Smooth muscle cell (in vitro differentiated cells): ENCODE measurements at regions not wholly inside any gene's neighbourhood (a gene's known extent, or its start where the extent isn't known, plus 50 kb on each side); places are given as distances from the start of the nearest gene placed in this dataset.

Experiments used
- DNase-seq: peaks from one replicate; lab custom pipeline; 2025; ENCODE audit not compliant: unreplicated experiment; lab: John Stamatoyannopoulos, UW
- H2AFZ ChIP-seq: fragments of 200-600 bp; sonication (generic); 2 replicates; pipeline ENCODE4 v1.6.0; 2016; ENCODE audit warnings: antibody characterized with exemption, low read depth, mild to moderate bottlenecking
- H3F3A ChIP-seq: fragments of 200-600 bp; sonication (generic); 2 replicates; pipeline ENCODE4 v1.6.0; 2017; ENCODE audit warnings: antibody characterized with exemption, low read depth
- H3K27ac ChIP-seq: fragments of 200-600 bp; sonication (generic); 2 replicates; pipeline ENCODE4 v1.5.1; 2016; ENCODE audit warnings: low read depth, mild to moderate bottlenecking
- H3K27me3 ChIP-seq: fragments of 200-600 bp; sonication (generic); 2 replicates; pipeline ENCODE4 v1.6.1; 2016; ENCODE audit warnings: low read depth, mild to moderate bottlenecking
- H3K36me3 ChIP-seq: fragments of 200-600 bp; sonication (generic); 2 replicates; pipeline ENCODE4 v1.5.1; 2016; ENCODE audit warnings: low read depth
- H3K4me1 ChIP-seq: fragments of 200-600 bp; sonication (generic); 2 replicates; pipeline ENCODE4 v1.5.1; 2016; ENCODE audit warnings: low read depth
- H3K4me2 ChIP-seq: fragments of 200-600 bp; sonication (generic); 2 replicates; pipeline ENCODE4 v1.6.0; 2016; ENCODE audit warnings: mild to moderate bottlenecking
- H3K4me3 ChIP-seq: fragments of 200-600 bp; sonication (generic); 2 replicates; pipeline ENCODE4 v1.5.1; 2016; ENCODE audit warnings: mild to moderate bottlenecking
- H3K79me2 ChIP-seq: fragments of 200-600 bp; sonication (generic); 2 replicates; pipeline ENCODE4 v1.6.0; 2016; ENCODE audit warnings: low read depth, mild to moderate bottlenecking
- H3K9ac ChIP-seq: fragments of 200-600 bp; sonication (generic); 2 replicates; pipeline ENCODE4 v1.6.0; 2016; ENCODE audit warnings: low read depth
- H3K9me3 ChIP-seq: fragments of 200-600 bp; sonication (generic); replicated peaks from 2 replicates; pipeline ENCODE4 v1.5.1; 2016; ENCODE audit warnings: low read depth
- H4K20me1 ChIP-seq: fragments of 200-600 bp; sonication (generic); 2 replicates; pipeline ENCODE4 v1.6.0; 2016; ENCODE audit warnings: low read depth
- CTCF ChIP-seq: fragments of 200-600 bp; sonication (generic); IDR thresholded peaks from 2 replicates; pipeline ENCODE4 v1.5.1; 2017; ENCODE audit warnings: borderline replicate concordance, mild to moderate bottlenecking, antibody characterized with exemption; ENCODE audit not compliant: insufficient read depth, poor library complexity, severe bottlenecking
- WGBS: methylation state at CpG from one replicate; pipeline ENCODE4 v1.1.7; 2016; ENCODE audit warnings: low lambda C conversion rate; 5-methylcytosine and 5-hydroxymethylcytosine counted together

- WGBS, result 91% methylated on average over 5 of the region's 5 CpGs
Observed at GRCh38 chr11:131288521-131289091, 81.8 kb upstream of the NTM start.

DNA sequence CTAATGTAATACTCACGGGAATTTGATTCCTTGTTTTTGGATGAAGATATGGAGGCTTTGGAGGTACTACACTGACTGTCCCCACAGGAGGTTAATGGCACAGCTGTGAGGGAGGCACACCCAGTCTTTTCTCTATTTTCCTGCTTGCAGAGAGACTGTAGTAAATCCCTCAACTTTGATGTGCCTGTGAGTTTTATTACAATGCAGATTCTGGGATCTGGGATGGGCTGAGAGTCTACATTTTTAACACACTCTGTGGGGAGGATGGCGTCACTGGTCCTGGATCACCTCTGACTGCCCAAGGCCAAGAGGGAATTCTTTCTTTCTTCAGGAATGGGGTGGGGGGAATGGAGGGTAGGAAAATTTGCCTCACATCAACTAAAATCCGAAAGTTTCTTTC, 80.2 kb upstream of the NTM start:
- H3K27me3 ChIP-seq, result peaks cover 14% of the 10 kb centered on the region
- H3K4me2 ChIP-seq, result no peak overlapping the region
- no peak overlapping the region for H2AFZ ChIP-seq
- no peak overlapping the region for H3K9ac ChIP-seq
- no peak for TF ChIP-seq CTCF
- H4K20me1 ChIP-seq, result no peaks in the 10 kb centered on the region
- H3K9me3 ChIP-seq, result no peaks in the 10 kb centered on the region
- no peaks in the 10 kb centered on the region for H3K79me2 ChIP-seq
- H3F3A ChIP-seq, result no peaks in the 10 kb centered on the region
- no peak overlapping the region for H3K27ac ChIP-seq
- peaks cover 11% of the 10 kb centered on the region for H3K4me1 ChIP-seq
- 71% methylated on average over 3 of the region's 3 CpGs for WGBS
- no peaks in the 10 kb centered on the region for H3K36me3 ChIP-seq
- DNase-seq, result no peak
- H3K4me3 ChIP-seq, result no peak overlapping the region

More at GRCh38 chr11:131288521-131289091, 81.8 kb upstream of the NTM start:
- H3K36me3 ChIP-seq, result no peaks in the 10 kb centered on the region
- no peaks in the 10 kb centered on the region for H3F3A ChIP-seq
- no peaks in the 10 kb centered on the region for H3K9me3 ChIP-seq
- H3K27me3 ChIP-seq, result peaks cover 9% of the 10 kb centered on the region
- H3K4me3 ChIP-seq, result no peak overlapping the region
- no peaks in the 10 kb centered on the region for H3K79me2 ChIP-seq
- H3K4me1 ChIP-seq, result peaks cover 11% of the 10 kb centered on the region
- H3K27ac ChIP-seq, result no peak overlapping the region
- no peak overlapping the region for H3K9ac ChIP-seq
- H4K20me1 ChIP-seq, result no peaks in the 10 kb centered on the region
- H2AFZ ChIP-seq, result no peak overlapping the region
- DNase-seq, result no peak
- H3K4me2 ChIP-seq, result no peak overlapping the region
- TF ChIP-seq CTCF, result no peak

DNA sequence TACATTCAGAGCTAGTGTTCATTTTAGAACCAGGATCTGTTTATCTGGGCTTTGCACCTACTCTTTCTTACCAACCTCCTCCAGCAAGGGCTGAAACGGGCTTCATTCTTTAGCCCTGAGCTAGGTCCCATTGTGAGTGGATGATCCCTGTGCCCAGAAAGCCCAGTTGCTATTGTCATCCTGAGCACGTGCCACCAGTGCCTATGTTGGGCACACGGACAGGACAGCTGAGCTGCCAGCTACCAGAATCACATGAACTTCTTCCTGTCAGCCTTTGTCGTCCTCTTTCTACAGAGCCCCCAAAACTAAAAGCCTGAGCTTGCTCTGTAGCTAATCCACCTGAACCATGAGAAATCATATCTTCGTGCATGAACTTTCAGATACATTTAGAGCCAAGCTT, 74.4 kb upstream of the NTM start:
- Histone ChIP-seq H3K9ac (no peak overlapping the region), H2AFZ (no peak overlapping the region), H4K20me1 (no peaks in the 10 kb centered on the region), H3K27me3 (peaks cover 15% of the 10 kb centered on the region), H3K4me1 (peaks cover 8% of the 10 kb centered on the region), H3F3A (no peaks in the 10 kb centered on the region), H3K79me2 (no peaks in the 10 kb centered on the region), H3K27ac (no peak overlapping the region), H3K36me3 (no peaks in the 10 kb centered on the region), H3K9me3 (no peaks in the 10 kb centered on the region), H3K4me2 (no peak overlapping the region), H3K4me3 (no peak overlapping the region)
- TF ChIP-seq CTCF, result no peak
- 80% methylated on average over 5 of the region's 5 CpGs for WGBS
- DNase-seq, result no peak

DNA sequence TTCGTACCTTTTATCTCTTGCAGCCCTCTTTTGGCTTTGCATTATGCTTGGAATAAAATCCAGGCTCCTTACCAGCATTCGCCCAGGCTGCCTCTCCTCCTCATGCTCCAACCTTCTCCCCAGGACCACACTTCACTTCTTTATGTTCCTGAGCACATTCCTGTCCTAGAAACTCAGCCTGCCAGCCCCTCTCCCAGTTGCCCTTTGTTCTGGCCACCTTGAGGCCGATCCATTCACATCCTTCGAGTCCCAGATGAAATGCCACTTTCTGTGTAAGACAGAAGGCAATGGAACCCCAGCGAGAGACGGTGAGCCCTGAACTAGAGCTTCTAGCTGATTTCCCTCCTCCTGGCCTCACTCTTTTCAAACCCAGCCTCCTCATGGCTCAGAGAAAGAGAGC, 73.0 kb upstream of the NTM start:
- H3K79me2 ChIP-seq, result no peaks in the 10 kb centered on the region
- WGBS, result 90% methylated on average over 6 of the region's 6 CpGs
- H3K27ac ChIP-seq, result no peak overlapping the region
- no peaks in the 10 kb centered on the region for H4K20me1 ChIP-seq
- no peak for TF ChIP-seq CTCF
- no peak overlapping the region for H3K4me3 ChIP-seq
- H3K4me2 ChIP-seq, result no peak overlapping the region
- H3K36me3 ChIP-seq, result no peaks in the 10 kb centered on the region
- H3K27me3 ChIP-seq, result peaks cover 11% of the 10 kb centered on the region
- H2AFZ ChIP-seq, result no peak overlapping the region
- no peak for DNase-seq
- H3F3A ChIP-seq, result no peaks in the 10 kb centered on the region
- no peak overlapping the region for H3K9ac ChIP-seq
- H3K4me1 ChIP-seq, result peaks cover 5% of the 10 kb centered on the region
- no peaks in the 10 kb centered on the region for H3K9me3 ChIP-seq
